ENCODE measurements at regions not wholly inside any gene's neighbourhood (a gene's known extent, or its start where the extent isn't known, plus 50 kb on each side); places are given as distances from the start of the nearest gene placed in this dataset.

GRCh38 chr13:111513766-111514609 is 193.5 kb downstream of the TEX29 start:
- no peaks in the 10 kb centered on the region for H3K4me1 ChIP-seq (ENCODE audit: low read length)
- TF ChIP-seq CTCF (IDR thresholded peaks at IDR 0.05; ENCODE audit: low read length): no peak

GRCh38 chr13:111514610-111515306 is 194.3 kb downstream of the TEX29 start:
- Histone ChIP-seq H3K9me2 (replicated peaks; ENCODE audit: insufficient read depth, low read length) (no peaks in the 10 kb centered on the region), H2AFZ (ENCODE audit: low read length) (no peak overlapping the region), H3K9ac (ENCODE audit: low read length) (no peak overlapping the region), H3K4me1 (ENCODE audit: low read length) (no peaks in the 10 kb centered on the region), H3K9me3 (replicated peaks; ENCODE audit: insufficient read depth, low read length) (no peaks in the 10 kb centered on the region), H3K27me3 (replicated peaks; ENCODE audit: insufficient read depth, low read length) (no peaks in the 10 kb centered on the region), H3K4me3 (ENCODE audit: low read length) (no peak overlapping the region), H3K4me2 (ENCODE audit: low read depth, low read length) (no peak overlapping the region), H4K20me1 (ENCODE audit: insufficient read depth, low read length) (no peaks in the 10 kb centered on the region), H3F3A (ENCODE audit: insufficient read depth, low read length) (no peaks in the 10 kb centered on the region), H3K36me3 (replicated peaks; ENCODE audit: insufficient read depth, low read length) (no peaks in the 10 kb centered on the region), H3K27ac (ENCODE audit: low read length) (no peak overlapping the region), H3K79me2 (ENCODE audit: low read length) (peaks cover 3% of the 10 kb centered on the region; the same call in 1 of the 2 replicates)
- DNase-seq: no peak
- TF ChIP-seq EZH2 (optimal IDR thresholded peaks at IDR 0.05; ENCODE audit: low read depth, low read length) (no peak), CTCF (IDR thresholded peaks at IDR 0.05; ENCODE audit: low read length) (no peak)

More at GRCh38 chr13:111513766-111514609, 193.5 kb downstream of the TEX29 start:
- Histone ChIP-seq H3F3A (ENCODE audit: insufficient read depth, low read length) (no peaks in the 10 kb centered on the region), H3K9ac (ENCODE audit: low read length) (no peak overlapping the region), H3K9me2 (replicated peaks; ENCODE audit: insufficient read depth, low read length) (no peaks in the 10 kb centered on the region), H3K9me3 (replicated peaks; ENCODE audit: insufficient read depth, low read length) (no peaks in the 10 kb centered on the region), H3K27ac (ENCODE audit: low read length) (no peak overlapping the region), H3K4me3 (ENCODE audit: low read length) (no peak overlapping the region), H2AFZ (ENCODE audit: low read length) (no peak overlapping the region), H3K36me3 (replicated peaks; ENCODE audit: insufficient read depth, low read length) (no peaks in the 10 kb centered on the region), H4K20me1 (ENCODE audit: insufficient read depth, low read length) (no peaks in the 10 kb centered on the region), H3K27me3 (replicated peaks; ENCODE audit: insufficient read depth, low read length) (no peaks in the 10 kb centered on the region), H3K4me2 (ENCODE audit: low read depth, low read length) (no peak overlapping the region), H3K79me2 (ENCODE audit: low read length) (peaks cover 3% of the 10 kb centered on the region; the same call in 1 of the 2 replicates)
- no peak for DNase-seq

GRCh38 chr13:111515307-111515617 is 194.8 kb downstream of the TEX29 start:
- Histone ChIP-seq H4K20me1 (ENCODE audit: insufficient read depth, low read length) (no peaks in the 10 kb centered on the region), H3K4me3 (ENCODE audit: low read length) (no peak overlapping the region), H3K4me1 (ENCODE audit: low read length) (no peaks in the 10 kb centered on the region), H3K9ac (ENCODE audit: low read length) (no peak overlapping the region), H3K9me3 (replicated peaks; ENCODE audit: insufficient read depth, low read length) (no peaks in the 10 kb centered on the region), H2AFZ (ENCODE audit: low read length) (no peak overlapping the region), H3K4me2 (ENCODE audit: low read depth, low read length) (no peak overlapping the region), H3K27me3 (replicated peaks; ENCODE audit: insufficient read depth, low read length) (no peaks in the 10 kb centered on the region), H3K27ac (ENCODE audit: low read length) (no peak overlapping the region), H3F3A (ENCODE audit: insufficient read depth, low read length) (no peaks in the 10 kb centered on the region), H3K79me2 (ENCODE audit: low read length) (peaks cover 5% of the 10 kb centered on the region; the same call in 1 of the 2 replicates), H3K36me3 (replicated peaks; ENCODE audit: insufficient read depth, low read length) (no peaks in the 10 kb centered on the region), H3K9me2 (replicated peaks; ENCODE audit: insufficient read depth, low read length) (no peaks in the 10 kb centered on the region)
- DNase-seq: no peak
- TF ChIP-seq CTCF (IDR thresholded peaks at IDR 0.05; ENCODE audit: low read length) (no peak), EZH2 (optimal IDR thresholded peaks at IDR 0.05; ENCODE audit: low read depth, low read length) (no peak), EZH2phosphoT487 (IDR thresholded peaks at IDR 0.05; ENCODE audit: low read length) (no peak)
